SK-N-DZ (cell line): ENCODE measurements at regions not wholly inside any gene's neighbourhood (a gene's known extent, or its start where the extent isn't known, plus 50 kb on each side); places are given as distances from the start of the nearest gene placed in this dataset.

Experiments
- DNase-seq: peaks from one replicate; pipeline ENCODE4 v3.0.0-alpha.2; 2015; ENCODE audit warnings: low spot score

GRCh38 chr18:57916684-57917083, 113.6 kb upstream of the ATP8B1 start:
- DNase-seq, result no peak

- DNase-seq, result peak; percentile 48
Measured at GRCh38 chr18:57915865-57916582, 112.9 kb upstream of the ATP8B1 start.

GRCh38 chr18:57915248-57915647, 112.1 kb upstream of the ATP8B1 start:
- no peak for DNase-seq

- DNase-seq, result no peak
Measured at GRCh38 chr18:57913686-57914085, 110.6 kb upstream of the ATP8B1 start.

- DNase-seq, result no peak
Measured at GRCh38 chr18:57910817-57911216, 107.7 kb upstream of the ATP8B1 start.

GRCh38 chr18:57910134-57910533, 107.0 kb upstream of the ATP8B1 start:
- DNase-seq, result no peak

GRCh38 chr18:57909620-57910019, 106.5 kb upstream of the ATP8B1 start:
- no peak for DNase-seq

GRCh38 chr18:57908092-57908491, 105.0 kb upstream of the ATP8B1 start:
- no peak for DNase-seq

- DNase-seq, result no peak
Measured at GRCh38 chr18:57907550-57907949, 104.4 kb upstream of the ATP8B1 start.

- DNase-seq, result no peak
Measured at GRCh38 chr18:57906852-57907251, 103.7 kb upstream of the ATP8B1 start.

GRCh38 chr18:57904535-57904934, 101.4 kb upstream of the ATP8B1 start:
- no peak for DNase-seq

GRCh38 chr18:57902721-57903120, 99.6 kb upstream of the ATP8B1 start:
- no peak for DNase-seq

GRCh38 chr18:57901825-57902589, 98.9 kb upstream of the ATP8B1 start:
- DNase-seq, result no peak

- DNase-seq, result no peak
Measured at GRCh38 chr18:57900906-57901435, 97.9 kb upstream of the ATP8B1 start.

GRCh38 chr18:57898506-57899124, 95.5 kb upstream of the ATP8B1 start:
- DNase-seq, result no peak

GRCh38 chr18:57895182-57895581, 92.1 kb upstream of the ATP8B1 start:
- no peak for DNase-seq

- peak; percentile 51 for DNase-seq
Measured at GRCh38 chr18:57891707-57892391, 88.7 kb upstream of the ATP8B1 start.

- no peak for DNase-seq
Measured at GRCh38 chr18:57890266-57890665, 87.2 kb upstream of the ATP8B1 start.

- no peak for DNase-seq
Measured at GRCh38 chr18:57889841-57890240, 86.7 kb upstream of the ATP8B1 start.

GRCh38 chr18:57887543-57888383, 84.6 kb upstream of the ATP8B1 start:
- DNase-seq, result no peak

- DNase-seq, result no peak
Measured at GRCh38 chr18:57885931-57886330, 82.8 kb upstream of the ATP8B1 start.
